GM12874 (cell line): ENCODE measurements at regions not wholly inside any gene's neighbourhood (a gene's known extent, or its start where the extent isn't known, plus 50 kb on each side); places are given as distances from the start of the nearest gene placed in this dataset.

Experiments used
- TF ChIP-seq, protein P1 (sequence below): IDR thresholded peaks from 2 replicates; pipeline ENCODE4 v1.5.1; 2011; ENCODE audit warnings: low read depth, mild to moderate bottlenecking, control low read depth, low read length, moderate library complexity; ENCODE audit not compliant: insufficient read depth

DNA sequence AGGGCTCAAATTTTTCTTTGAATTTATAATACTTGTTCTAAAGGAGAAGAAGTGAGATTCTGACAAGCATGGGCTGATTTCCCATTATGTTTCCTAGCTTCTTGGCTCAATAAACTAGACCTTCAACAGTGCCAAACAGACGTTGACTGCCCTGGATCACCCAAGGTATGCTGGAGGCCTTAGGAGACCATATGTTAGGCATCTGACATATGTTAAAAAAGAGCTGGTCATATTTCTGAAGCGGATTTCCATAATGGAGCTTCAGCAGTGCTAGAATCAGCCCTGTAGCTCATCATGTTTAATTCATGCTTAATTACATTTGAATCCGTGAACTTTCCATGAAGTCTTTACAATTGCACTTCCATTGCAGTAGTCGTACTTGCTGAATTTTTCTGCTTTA is 653.3 kb downstream of the DIAPH3 start:
- TF ChIP-seq, protein P1, sequence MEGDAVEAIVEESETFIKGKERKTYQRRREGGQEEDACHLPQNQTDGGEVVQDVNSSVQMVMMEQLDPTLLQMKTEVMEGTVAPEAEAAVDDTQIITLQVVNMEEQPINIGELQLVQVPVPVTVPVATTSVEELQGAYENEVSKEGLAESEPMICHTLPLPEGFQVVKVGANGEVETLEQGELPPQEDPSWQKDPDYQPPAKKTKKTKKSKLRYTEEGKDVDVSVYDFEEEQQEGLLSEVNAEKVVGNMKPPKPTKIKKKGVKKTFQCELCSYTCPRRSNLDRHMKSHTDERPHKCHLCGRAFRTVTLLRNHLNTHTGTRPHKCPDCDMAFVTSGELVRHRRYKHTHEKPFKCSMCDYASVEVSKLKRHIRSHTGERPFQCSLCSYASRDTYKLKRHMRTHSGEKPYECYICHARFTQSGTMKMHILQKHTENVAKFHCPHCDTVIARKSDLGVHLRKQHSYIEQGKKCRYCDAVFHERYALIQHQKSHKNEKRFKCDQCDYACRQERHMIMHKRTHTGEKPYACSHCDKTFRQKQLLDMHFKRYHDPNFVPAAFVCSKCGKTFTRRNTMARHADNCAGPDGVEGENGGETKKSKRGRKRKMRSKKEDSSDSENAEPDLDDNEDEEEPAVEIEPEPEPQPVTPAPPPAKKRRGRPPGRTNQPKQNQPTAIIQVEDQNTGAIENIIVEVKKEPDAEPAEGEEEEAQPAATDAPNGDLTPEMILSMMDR: no peak

GRCh38 chr13:59513686-59514085 is 650.0 kb downstream of the DIAPH3 start:
- TF ChIP-seq, protein P1: no peak

DNA sequence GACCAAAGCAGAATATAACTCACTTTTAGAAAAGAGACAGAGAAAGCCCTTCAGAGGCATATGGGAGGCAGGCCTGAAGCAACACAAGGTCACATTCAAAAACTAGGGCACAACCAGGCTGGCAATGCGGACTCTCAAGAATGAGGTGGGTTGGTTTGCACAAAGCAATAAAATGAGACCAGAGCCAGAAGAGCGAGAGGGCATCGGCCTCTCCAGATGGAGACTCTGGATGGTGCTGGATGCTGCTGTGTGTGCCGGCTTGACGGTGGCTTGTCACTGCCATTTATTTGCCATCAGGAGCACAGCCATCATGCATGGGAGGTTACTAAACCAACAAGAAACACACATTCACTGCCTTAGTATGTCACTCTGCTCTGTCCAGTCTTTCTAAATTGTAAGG is 649.4 kb downstream of the DIAPH3 start:
- TF ChIP-seq, protein P1: no peak

GRCh38 chr13:59519819-59520218 is 643.9 kb downstream of the DIAPH3 start:
- TF ChIP-seq, protein P1: no peak

GRCh38 chr13:59521549-59521948 is 642.2 kb downstream of the DIAPH3 start:
- TF ChIP-seq, protein P1: no peak

GRCh38 chr13:59522652-59523051 is 641.1 kb downstream of the DIAPH3 start:
- TF ChIP-seq, protein P1: no peak

DNA sequence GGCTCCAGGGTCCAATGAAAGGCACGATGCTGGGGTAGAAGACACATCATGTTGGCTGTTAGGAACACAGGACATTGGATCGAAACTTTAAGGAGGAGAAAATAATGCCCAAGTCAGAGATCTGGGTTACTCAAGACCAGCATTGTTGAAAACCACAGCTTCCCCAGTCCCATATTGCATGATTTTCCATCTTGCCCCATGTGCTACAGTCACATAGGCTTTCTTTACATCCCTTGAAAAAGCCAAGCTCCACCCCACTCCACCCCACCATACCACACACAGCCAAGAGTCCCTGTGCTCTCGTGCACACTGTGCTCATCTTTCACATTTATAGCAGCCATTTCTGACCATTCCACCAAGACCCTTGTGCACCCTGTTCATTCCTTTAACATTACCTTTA is 636.2 kb downstream of the DIAPH3 start:
- TF ChIP-seq, protein P1: no peak
